DOHH2 (cell line): ENCODE measurements at regions not wholly inside any gene's neighbourhood (a gene's known extent, or its start where the extent isn't known, plus 50 kb on each side); places are given as distances from the start of the nearest gene placed in this dataset.

Experiments
- CTCF ChIP-seq: fragments of 200-600 bp; sonication (generic); IDR thresholded peaks from one replicate; pipeline ENCODE4 v1.5.1; 2014; ENCODE audit warnings: antibody characterized with exemption, mild to moderate bottlenecking, low read depth, low read length; ENCODE audit not compliant: poor library complexity, severe bottlenecking
- EZH2phosphoT487 ChIP-seq: fragments of 200-600 bp; sonication (generic); IDR thresholded peaks from 2 replicates; pipeline ENCODE4 v1.6.1; 2017; ENCODE audit warnings: borderline replicate concordance, mild to moderate bottlenecking, antibody characterized with exemption, low read length, moderate library complexity, mixed read lengths

GRCh38 chrX:148443216-148443615 is 57.2 kb upstream of the AFF2 start:
- TF ChIP-seq EZH2phosphoT487, result no peak
- TF ChIP-seq CTCF, result no peak
